T-helper 2 cell treated with Interferon-gamma antibody and Interleukin-4, amounts not matched to agents 100 ng/mL and 5 ng/mL, for 36 hours (primary cell): ENCODE measurements at regions not wholly inside any gene's neighbourhood (a gene's known extent, or its start where the extent isn't known, plus 50 kb on each side); places are given as distances from the start of the nearest gene placed in this dataset.
"Not testable (repeated sequence)": the region's sequence is repeated elsewhere in the genome, so short reads cannot be mapped to it uniquely, and the experiment has no call there.

Source experiments
- intact Hi-C: fragments of 100-400 bp; cut with micrococcal nuclease; formaldehyde crosslinking; loops from one replicate; pipeline ENCODE4 v1.15.1; 2023

DNA sequence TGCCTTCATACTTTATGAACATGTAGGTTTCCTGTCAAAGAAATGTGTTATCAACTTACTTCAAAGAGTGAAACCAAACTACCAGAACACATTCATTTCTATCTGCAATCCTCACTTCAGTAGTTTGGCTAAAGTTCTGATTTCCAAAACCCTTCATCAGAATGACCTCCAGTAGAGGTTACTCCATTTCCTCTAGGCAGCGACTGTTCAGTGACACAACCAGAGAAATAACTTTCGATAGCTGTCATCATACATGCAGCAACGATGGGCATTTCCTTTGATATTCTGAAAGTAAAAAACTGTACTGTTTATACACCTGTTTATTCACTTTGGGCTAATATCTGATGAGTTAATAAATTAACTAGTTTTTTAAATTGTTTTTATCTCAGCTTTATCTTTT lies 532.5 kb upstream of the IZUMO3 start:
- intact Hi-C loops = no loop called here

GRCh38 chr9:25048098-25048724 lies 502.5 kb upstream of the IZUMO3 start:
- intact Hi-C loops = no loop called here

DNA sequence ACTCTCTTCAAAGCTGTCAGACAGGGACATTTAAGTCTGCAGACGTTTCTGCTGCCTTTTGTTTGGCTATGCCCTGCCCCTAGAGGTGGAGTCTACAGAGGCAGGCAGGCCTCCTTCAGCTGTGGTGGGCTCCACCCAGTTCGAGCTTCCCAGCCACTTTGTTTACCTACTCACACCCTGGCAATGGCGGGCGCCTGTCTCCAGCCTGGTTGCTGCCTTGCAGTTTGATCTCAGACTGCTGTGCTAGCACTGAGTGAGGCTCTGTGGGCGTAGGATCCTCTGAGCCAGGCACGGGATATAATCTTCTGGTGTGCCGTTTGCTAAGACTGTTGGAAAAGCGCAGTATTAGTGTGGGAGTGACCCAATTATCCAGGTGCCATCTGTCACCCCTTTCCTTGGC lies 499.8 kb upstream of the IZUMO3 start:
- intact Hi-C loops = not testable (repeated sequence)

DNA sequence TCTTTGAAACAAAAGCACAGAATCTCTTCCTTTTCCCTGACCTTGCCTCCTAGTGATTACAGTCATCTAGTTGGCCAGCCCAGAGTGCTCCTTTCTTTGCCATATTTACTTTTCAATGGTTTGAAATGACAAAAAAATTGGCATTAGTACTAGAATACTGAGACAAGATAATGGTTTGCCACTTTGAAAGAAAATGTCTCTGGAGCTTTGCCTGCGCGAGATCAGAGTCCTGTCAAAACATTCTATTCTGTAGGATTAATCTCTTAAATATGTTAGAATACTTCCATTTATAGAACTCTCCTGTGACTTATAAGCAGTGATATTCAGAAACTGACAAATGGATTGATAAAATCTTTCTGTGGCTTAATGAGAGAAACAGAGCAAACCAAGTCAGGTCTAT lies 484.0 kb upstream of the IZUMO3 start:
- intact Hi-C loops = no loop called here

DNA sequence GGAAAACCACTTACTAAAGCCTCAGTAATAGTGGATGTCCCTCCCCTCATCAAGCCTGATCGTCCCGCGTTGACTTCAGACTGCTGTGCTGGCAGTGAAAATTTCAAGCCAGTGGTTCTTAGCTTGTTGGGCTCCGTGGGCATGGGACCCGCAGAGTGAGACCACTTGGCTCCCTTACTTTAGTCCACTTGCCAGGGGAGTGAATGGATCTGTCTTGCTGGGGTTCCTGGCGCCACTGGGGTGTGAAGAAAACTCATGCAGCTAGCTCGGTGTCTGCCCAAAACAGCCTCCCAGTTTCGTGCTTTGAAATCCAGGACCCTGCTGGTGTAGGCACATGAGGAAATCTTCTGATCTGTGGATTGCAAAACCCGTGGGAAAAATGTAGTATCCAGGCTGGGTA lies 480.0 kb upstream of the IZUMO3 start:
- intact Hi-C loops = no loop called here

DNA sequence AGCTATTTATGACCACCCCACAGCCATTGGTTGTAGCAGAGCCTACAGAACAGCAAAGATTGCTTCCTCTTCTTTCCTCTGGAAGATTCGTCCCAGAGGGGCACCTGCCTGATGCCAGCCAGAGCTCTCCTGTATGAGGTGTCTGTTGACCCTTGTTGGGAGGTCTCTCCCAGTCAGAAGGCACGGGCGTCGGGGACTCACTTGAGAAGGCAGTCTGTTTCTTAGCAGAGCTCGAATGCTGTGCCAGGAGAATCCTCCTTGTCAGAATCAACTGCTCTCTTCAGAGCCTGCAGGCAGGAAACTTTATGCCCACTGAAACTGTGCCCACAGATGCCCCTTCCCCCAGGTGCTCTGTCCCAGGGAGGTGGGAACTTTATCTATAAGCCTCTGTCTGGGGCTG lies 479.5 kb upstream of the IZUMO3 start:
- intact Hi-C loops = no loop called here

GRCh38 chr9:25017779-25018178 lies 472.1 kb upstream of the IZUMO3 start:
- intact Hi-C loops = no loop called here

DNA sequence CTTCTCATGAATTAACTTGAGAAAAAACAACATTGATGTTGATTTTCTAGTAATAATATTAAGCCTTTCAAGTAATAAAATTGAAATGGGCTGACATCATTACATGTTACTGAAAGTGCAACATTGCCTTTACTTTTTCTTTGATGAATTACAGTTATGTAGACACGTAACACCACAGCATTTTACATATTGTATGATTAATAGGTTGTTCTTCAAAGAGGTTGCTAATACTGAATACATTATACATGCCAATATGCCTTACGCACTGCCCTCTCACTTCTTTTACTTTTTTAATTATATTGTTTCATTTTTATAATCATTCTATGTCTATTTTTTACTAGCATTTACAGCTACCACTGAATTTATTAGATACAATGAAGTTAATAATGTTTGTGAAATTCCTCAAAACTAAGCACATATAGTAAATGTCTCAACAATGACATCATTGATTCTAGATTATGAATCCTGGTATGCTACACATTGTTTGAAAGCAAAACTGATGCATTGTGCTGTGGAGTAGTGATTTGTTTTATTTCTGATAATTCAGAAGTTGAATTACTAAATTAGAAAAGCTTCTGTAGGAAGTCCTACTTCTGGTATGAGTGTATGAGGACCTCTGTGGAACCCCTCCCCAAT lies 464.4 kb upstream of the IZUMO3 start:
- intact Hi-C loops = no loop called here

- intact Hi-C loops = loop anchor here (5.0 kb wide), 1 partner anchor 431 kb away; no protein-coding TSS in a partner anchor
Measured at GRCh38 chr9:25003686-25004085, 458.0 kb upstream of the IZUMO3 start.

DNA sequence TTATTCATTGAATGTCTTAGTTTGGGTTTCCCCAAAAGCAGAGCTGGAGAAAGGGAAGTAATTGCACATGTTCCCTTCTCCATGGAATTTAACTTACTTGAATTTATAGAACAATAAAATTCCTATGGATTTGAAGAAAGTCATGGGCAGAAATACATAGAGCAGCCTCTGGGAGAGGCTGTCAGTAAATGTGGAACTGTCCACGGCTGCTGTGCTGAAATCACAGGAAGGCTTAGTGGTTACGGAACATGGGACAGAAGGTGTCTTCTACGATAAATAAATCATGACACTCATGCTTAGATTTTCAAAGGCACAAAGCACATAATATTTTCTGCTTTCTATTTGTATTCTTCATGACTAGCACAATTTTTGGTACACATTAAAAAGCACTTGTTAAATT lies 440.6 kb upstream of the IZUMO3 start:
- intact Hi-C loops = no loop called here

GRCh38 chr9:24970780-24971179 lies 425.1 kb upstream of the IZUMO3 start:
- intact Hi-C loops = not testable (repeated sequence)

GRCh38 chr9:24961762-24962161 lies 416.1 kb upstream of the IZUMO3 start:
- intact Hi-C loops = no loop called here

- intact Hi-C loops = no loop called here
Measured at GRCh38 chr9:24953070-24953469, 407.4 kb upstream of the IZUMO3 start.

- intact Hi-C loops = no loop called here
Measured at GRCh38 chr9:24939109-24939850, 393.6 kb upstream of the IZUMO3 start.

DNA sequence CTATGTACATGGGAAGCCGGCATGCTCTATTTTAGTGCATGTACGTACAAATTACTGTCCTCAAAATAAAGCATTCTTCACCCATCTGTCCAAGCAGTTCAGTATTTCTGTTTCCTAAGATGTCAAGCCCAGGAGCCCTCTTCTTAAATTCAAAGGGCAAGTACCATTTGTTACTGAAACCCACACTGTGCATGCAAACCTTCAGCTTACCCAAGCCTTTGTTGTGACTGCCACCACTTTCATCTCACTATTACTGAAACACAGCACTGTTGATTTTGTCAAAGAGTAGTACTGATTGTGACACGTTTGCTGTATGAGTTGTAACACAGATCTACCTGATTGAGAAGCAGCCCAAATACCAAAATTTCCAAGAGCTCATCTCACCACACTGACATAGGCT lies 390.4 kb upstream of the IZUMO3 start:
- intact Hi-C loops = no loop called here

GRCh38 chr9:24932785-24933184 lies 387.1 kb upstream of the IZUMO3 start:
- intact Hi-C loops = no loop called here

GRCh38 chr9:24931894-24932293 lies 386.2 kb upstream of the IZUMO3 start:
- intact Hi-C loops = no loop called here

- intact Hi-C loops = no loop called here
Measured at GRCh38 chr9:24912767-24913166, 367.1 kb upstream of the IZUMO3 start.

DNA sequence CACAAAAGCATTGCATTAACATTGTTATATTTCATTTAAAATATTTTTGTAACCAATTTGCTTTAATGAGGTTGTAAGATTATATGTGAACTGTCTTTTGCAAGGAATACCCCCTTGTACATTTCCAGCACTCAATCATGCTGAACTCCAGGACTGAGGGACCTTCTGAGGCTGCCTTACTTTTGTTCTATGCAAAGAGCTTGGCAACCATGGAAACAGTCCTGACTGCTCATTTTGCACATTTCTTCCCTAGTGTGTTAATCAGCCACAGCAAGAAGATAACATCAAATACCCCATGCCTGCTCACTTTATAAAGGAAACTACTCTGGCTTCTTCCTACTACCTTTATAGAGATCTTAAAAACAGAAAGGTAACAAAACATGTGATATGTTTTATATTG lies 355.6 kb upstream of the IZUMO3 start:
- intact Hi-C loops = no loop called here

DNA sequence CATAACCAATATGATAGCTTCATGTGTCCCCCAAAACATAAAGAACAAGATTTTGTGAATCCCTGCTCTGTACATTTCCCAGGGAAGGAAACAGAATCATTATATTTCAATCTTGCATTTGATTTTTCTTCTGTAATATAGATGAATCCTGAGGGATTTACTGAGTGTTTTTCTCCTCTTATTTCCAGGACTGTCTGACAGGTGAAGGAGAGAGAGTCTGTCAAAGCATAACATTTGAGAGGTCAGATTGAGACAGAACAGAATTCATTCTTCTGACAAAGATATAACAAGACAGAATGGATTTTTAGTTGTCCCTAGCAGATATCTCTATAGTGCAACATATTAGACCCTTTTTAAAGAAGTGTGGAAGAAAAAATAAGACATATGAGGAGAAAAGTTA lies 354.5 kb upstream of the IZUMO3 start:
- intact Hi-C loops = no loop called here

DNA sequence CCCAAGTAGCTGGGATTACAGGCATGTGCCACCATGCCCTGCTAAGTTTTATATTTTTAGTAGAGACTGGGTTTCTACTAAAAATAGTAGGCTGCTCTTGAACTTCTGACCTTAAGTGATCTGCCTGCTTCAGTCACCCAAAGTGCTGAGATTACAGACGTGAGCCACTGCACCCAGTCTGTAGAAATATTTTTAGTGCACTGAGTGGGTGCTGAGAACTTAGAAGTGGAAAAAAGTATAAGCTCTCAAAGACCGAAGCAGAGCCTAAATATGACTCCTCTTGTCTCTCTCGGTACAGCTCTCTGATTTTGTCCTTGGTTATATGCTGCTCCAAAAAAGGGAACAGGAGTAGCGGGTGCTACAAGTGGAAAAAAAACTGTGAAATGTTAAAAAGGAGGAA lies 353.8 kb upstream of the IZUMO3 start:
- intact Hi-C loops = no loop called here

DNA sequence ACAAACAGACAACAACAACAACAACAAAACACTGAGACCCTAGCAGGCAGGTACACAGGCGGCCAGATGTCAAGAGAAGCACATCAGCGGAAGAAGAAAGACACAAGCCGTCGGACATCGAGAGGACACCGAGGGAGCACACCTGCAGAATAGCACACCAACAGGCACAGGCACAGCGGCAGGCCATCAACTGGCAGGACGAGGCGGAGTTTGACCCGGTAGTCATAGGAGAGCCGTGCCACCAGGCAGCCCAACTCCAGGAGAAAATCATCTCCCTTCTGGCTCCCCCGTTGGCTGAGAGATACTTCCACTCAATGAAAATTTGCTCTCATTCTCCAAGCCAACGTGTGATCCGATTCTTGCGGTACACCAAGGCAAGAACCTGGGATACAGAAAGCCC lies 352.1 kb upstream of the IZUMO3 start:
- intact Hi-C loops = no loop called here

DNA sequence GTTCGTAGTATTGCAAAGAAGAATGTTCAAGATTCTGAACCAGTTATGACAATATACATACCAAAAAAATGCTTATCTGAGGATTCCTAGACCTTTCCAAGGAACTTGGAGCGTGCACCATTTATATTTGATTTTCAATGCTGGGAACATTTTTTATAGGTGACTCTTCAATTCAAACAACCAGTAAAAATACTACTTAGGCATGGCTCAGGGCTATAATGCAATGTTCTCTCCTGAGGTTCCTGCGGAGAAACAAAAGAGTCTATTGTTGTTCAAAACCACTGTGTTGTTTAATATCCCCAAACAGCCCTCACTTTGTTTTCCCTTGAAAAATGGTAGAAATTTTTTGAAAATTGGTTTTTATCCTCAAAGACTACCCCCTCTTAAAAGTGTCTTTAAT lies 335.7 kb upstream of the IZUMO3 start:
- intact Hi-C loops = no loop called here
